Liver (tissue), 8 donors: ENCODE measurements at regions not wholly inside any gene's neighbourhood (a gene's known extent, or its start where the extent isn't known, plus 50 kb on each side); places are given as distances from the start of the nearest gene placed in this dataset.

Experiments
- DNase-seq: peaks from one replicate; pipeline ENCODE4 v3.0.0-alpha.2; 2017; ENCODE audit warnings: low spot score
- H3K27ac ChIP-seq, 2 donors: one replicate each; pipeline ENCODE4 v1.7.0; 2013; ENCODE audit warnings: inconsistent platforms in 2 of 2, low read length in 2 of 2, control low read depth in 1 of 2, low read depth in 1 of 2, mild to moderate bottlenecking in 1 of 2
- H3K27me3 ChIP-seq, 4 donors: one replicate each; pipeline versions ENCODE4 v1.6.1 to v1.7.0; 2013; ENCODE audit warnings: low read length in 3 of 4, inconsistent platforms in 1 of 4, mild to moderate bottlenecking in 1 of 4, moderate library complexity in 1 of 4; ENCODE audit not compliant: control insufficient read depth in 4 of 4, insufficient read depth in 4 of 4
- H3K36me3 ChIP-seq, 4 donors: one replicate each; pipeline versions ENCODE4 v1.6.1 to v1.7.0; 2013; ENCODE audit warnings: low read length in 3 of 4, mild to moderate bottlenecking in 3 of 4, low read depth in 1 of 4, moderate library complexity in 1 of 4; ENCODE audit not compliant: control insufficient read depth in 4 of 4, insufficient read depth in 3 of 4
- H3K4me1 ChIP-seq, 4 donors: one replicate each; pipeline versions ENCODE4 v1.6.1 to v1.7.0; 2013; ENCODE audit warnings: low read length in 3 of 4, mild to moderate bottlenecking in 3 of 4, moderate library complexity in 1 of 4; ENCODE audit not compliant: control insufficient read depth in 4 of 4, insufficient read depth in 4 of 4
- H3K4me3 ChIP-seq, 3 donors: one replicate each; pipeline versions ENCODE4 v1.6.1 to v1.7.0; 2013; ENCODE audit warnings: low read length in 3 of 3, control low read depth in 1 of 3, low read depth in 1 of 3, mild to moderate bottlenecking in 1 of 3
- H3K9ac ChIP-seq, 2 donors: one replicate each; pipeline ENCODE4 v1.7.0; 2013; ENCODE audit warnings: low read length in 2 of 2, mild to moderate bottlenecking in 2 of 2, moderate library complexity in 2 of 2, control low read depth in 1 of 2, low read depth in 1 of 2
- H3K9me3 ChIP-seq, 4 donors: one replicate each; pipeline versions ENCODE4 v1.6.1 to v1.7.0; 2013; ENCODE audit warnings: low read length in 3 of 4; ENCODE audit not compliant: control insufficient read depth in 4 of 4
- EGR1 ChIP-seq, 2 donors: IDR thresholded peaks; 2 replicates each; pipeline ENCODE4 v1.6.1; 2016 to 2018; ENCODE audit warnings: antibody characterized with exemption in 2 of 2, low read depth in 2 of 2
- FOXA1 ChIP-seq: IDR thresholded peaks from 2 replicates; pipeline ENCODE4 v1.6.1; 2016; ENCODE audit warnings: antibody characterized with exemption
- GABPA ChIP-seq, 2 donors: IDR thresholded peaks in 1 of 2; conservative IDR thresholded peaks in 1 of 2; 2 replicates each; pipeline ENCODE4 v1.6.1; 2016; ENCODE audit warnings: antibody characterized with exemption in 2 of 2, mild to moderate bottlenecking in 1 of 2, moderate library complexity in 1 of 2
- HNF4A ChIP-seq, 2 donors: conservative IDR thresholded peaks; 2 replicates each; pipeline ENCODE4 v1.6.1; 2016; ENCODE audit warnings: antibody characterized with exemption in 2 of 2, mild to moderate bottlenecking in 2 of 2
- HNF4G ChIP-seq: IDR thresholded peaks from 2 replicates; pipeline ENCODE4 v1.6.1; 2016; ENCODE audit warnings: antibody characterized with exemption
- JUND ChIP-seq, 2 donors: IDR thresholded peaks; 2 replicates each; pipeline ENCODE4 v1.6.1; 2016; ENCODE audit warnings: antibody characterized with exemption in 2 of 2
- NR2F2 ChIP-seq: IDR thresholded peaks from 2 replicates; pipeline ENCODE4 v1.6.1; 2016; ENCODE audit warnings: antibody characterized with exemption
- RAD21 ChIP-seq, 2 donors: IDR thresholded peaks; 2 replicates each; pipeline ENCODE4 v1.6.1; 2016; ENCODE audit warnings: antibody characterized with exemption in 2 of 2, mild to moderate bottlenecking in 2 of 2
- RXRA ChIP-seq, 2 donors: IDR thresholded peaks; 2 replicates each; pipeline ENCODE4 v1.6.1; 2017 to 2018; ENCODE audit warnings: antibody characterized with exemption in 2 of 2, mild to moderate bottlenecking in 1 of 2
- SP1 ChIP-seq: IDR thresholded peaks from 2 replicates; pipeline ENCODE4 v1.6.1; 2018; ENCODE audit warnings: antibody characterized with exemption, mild to moderate bottlenecking
- TAF1 ChIP-seq: conservative IDR thresholded peaks from 2 replicates; pipeline ENCODE4 v1.6.1; 2016; ENCODE audit warnings: antibody characterized with exemption, mild to moderate bottlenecking
- YY1 ChIP-seq: IDR thresholded peaks from 2 replicates; pipeline ENCODE4 v1.6.1; 2016; ENCODE audit warnings: antibody characterized with exemption, mild to moderate bottlenecking
- WGBS: extraction: QIAGEN DNeasy Blood & Tissue Kit; methylation state at CpG from one replicate; pipeline ENCODE4 v1.1.7; 2013; 5-methylcytosine and 5-hydroxymethylcytosine counted together
- TF ChIP-seq, protein P1 (sequence below): IDR thresholded peaks from 2 replicates; pipeline ENCODE4 v1.6.1; 2016; ENCODE audit warnings: antibody characterized with exemption
- TF ChIP-seq, protein P2 (sequence below): IDR thresholded peaks from 2 replicates; pipeline ENCODE4 v1.6.1; 2016; ENCODE audit warnings: antibody characterized with exemption
- TF ChIP-seq, protein P3 (sequence below): IDR thresholded peaks from 2 replicates; pipeline ENCODE4 v1.6.1; 2016; ENCODE audit warnings: antibody characterized with exemption
- TF ChIP-seq, protein P4 (sequence below): fragments of 150-350 bp; IDR thresholded peaks from 2 replicates; pipeline ENCODE4 v1.5.1; 2017; ENCODE audit warnings: improper control_type of control experiment, low read depth, low read length; ENCODE audit not compliant: missing input control
- TF ChIP-seq, protein P5 (sequence below): IDR thresholded peaks from 2 replicates; pipeline ENCODE4 v1.6.1; 2016; ENCODE audit warnings: antibody characterized with exemption, mild to moderate bottlenecking
- donor health status: healthy.
- donor health status: healthy.
- donor health status: healthy.
- donor health status: healthy.
- donor health status: healthy.

DNA sequence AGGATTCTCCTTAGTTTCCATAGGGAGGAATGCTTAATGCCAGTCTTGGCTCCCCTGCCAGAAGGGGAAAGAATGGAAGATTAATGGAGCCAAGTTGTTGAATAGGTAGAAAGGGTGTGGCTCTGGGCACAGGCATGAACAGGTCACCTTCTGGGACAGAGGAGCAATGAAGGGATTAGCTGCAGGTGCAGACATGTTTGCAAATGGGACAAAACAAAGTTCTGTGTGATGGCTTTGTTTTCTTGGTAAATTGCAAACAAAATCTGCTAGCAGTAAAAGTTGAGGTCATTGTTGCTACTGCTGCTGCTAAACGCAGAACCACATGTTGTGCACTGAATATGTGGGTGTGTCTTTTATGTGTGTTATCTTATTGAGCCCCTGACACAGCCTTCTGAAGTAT lies 93.3 kb downstream of the PERP start:
- Histone ChIP-seq H3K4me3 (no peak overlapping the region), H3K9me3 (no peaks in the 10 kb centered on the region), H3K9ac (no peak overlapping the region), H3K36me3 (no peaks in the 10 kb centered on the region), H3K27ac (no peak overlapping the region), H3K4me1 (no peaks in the 10 kb centered on the region), H3K27me3 (no peaks in the 10 kb centered on the region)
- no peak for DNase-seq
- WGBS: 78% methylated on average over 1 of the region's 1 CpG
- no peak for TF ChIP-seq RAD21 (IDR thresholded peaks at IDR 0.05)
- TF ChIP-seq GABPA (IDR thresholded peaks at IDR 0.05 in 1 of 2, conservative IDR thresholded peaks at IDR 0.05 in 1 of 2): no peak
- TF ChIP-seq NR2F2: no peak

DNA sequence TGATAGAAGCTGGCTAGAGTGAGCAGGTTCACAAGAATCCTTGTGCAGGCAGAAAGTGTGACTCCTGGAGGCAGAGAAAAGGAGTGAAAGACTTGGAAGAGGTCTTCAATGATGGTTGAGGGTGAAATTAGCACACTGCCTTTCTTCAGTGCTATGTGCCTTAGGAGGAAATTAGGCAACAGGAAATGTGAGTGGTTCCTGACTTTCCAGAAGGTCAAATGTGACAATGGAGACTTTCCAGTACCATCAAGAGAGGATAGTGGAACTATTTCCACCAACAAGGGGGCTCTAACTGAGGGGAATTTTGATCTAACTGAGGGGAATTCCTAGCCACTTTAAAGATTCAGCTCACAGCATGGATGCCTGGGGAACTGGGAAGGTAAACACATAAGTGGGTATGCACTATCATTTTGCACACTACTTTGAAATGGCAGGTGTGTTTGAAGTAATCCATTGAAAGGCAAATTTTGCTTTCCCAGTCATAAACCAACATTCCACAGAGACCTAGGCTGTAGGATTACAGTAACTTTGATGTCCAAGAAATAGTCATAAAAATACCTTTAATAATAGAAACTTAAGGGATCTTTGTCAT lies 90.0 kb downstream of the PERP start:
- TF ChIP-seq NR2F2 (no peak), GABPA (IDR thresholded peaks at IDR 0.05 in 1 of 2, conservative IDR thresholded peaks at IDR 0.05 in 1 of 2) (no peak), HNF4A (conservative IDR thresholded peaks at IDR 0.05) (no peak), TAF1 (no peak), RXRA (IDR thresholded peaks at IDR 0.05) (no peak), SP1 (no peak), EGR1 (IDR thresholded peaks at IDR 0.05; ENCODE audit: low read depth in 2 of 2) (no peak), HNF4G (no peak), FOXA1 (no peak), YY1 (no peak), JUND (IDR thresholded peaks at IDR 0.05) (no peak)
- TF ChIP-seq, protein P1, sequence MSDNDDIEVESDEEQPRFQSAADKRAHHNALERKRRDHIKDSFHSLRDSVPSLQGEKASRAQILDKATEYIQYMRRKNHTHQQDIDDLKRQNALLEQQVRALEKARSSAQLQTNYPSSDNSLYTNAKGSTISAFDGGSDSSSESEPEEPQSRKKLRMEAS: no peak
- TF ChIP-seq, protein P2, sequence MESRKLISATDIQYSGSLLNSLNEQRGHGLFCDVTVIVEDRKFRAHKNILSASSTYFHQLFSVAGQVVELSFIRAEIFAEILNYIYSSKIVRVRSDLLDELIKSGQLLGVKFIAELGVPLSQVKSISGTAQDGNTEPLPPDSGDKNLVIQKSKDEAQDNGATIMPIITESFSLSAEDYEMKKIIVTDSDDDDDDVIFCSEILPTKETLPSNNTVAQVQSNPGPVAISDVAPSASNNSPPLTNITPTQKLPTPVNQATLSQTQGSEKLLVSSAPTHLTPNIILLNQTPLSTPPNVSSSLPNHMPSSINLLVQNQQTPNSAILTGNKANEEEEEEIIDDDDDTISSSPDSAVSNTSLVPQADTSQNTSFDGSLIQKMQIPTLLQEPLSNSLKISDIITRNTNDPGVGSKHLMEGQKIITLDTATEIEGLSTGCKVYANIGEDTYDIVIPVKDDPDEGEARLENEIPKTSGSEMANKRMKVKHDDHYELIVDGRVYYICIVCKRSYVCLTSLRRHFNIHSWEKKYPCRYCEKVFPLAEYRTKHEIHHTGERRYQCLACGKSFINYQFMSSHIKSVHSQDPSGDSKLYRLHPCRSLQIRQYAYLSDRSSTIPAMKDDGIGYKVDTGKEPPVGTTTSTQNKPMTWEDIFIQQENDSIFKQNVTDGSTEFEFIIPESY: no peak
- TF ChIP-seq, protein P3, sequence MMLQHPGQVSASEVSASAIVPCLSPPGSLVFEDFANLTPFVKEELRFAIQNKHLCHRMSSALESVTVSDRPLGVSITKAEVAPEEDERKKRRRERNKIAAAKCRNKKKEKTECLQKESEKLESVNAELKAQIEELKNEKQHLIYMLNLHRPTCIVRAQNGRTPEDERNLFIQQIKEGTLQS: no peak
- TF ChIP-seq, protein P4, sequence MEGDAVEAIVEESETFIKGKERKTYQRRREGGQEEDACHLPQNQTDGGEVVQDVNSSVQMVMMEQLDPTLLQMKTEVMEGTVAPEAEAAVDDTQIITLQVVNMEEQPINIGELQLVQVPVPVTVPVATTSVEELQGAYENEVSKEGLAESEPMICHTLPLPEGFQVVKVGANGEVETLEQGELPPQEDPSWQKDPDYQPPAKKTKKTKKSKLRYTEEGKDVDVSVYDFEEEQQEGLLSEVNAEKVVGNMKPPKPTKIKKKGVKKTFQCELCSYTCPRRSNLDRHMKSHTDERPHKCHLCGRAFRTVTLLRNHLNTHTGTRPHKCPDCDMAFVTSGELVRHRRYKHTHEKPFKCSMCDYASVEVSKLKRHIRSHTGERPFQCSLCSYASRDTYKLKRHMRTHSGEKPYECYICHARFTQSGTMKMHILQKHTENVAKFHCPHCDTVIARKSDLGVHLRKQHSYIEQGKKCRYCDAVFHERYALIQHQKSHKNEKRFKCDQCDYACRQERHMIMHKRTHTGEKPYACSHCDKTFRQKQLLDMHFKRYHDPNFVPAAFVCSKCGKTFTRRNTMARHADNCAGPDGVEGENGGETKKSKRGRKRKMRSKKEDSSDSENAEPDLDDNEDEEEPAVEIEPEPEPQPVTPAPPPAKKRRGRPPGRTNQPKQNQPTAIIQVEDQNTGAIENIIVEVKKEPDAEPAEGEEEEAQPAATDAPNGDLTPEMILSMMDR: no peak
- Histone ChIP-seq H3K27ac (no peak overlapping the region), H3K27me3 (no peaks in the 10 kb centered on the region), H3K9ac (no peak overlapping the region), H3K36me3 (no peaks in the 10 kb centered on the region), H3K9me3 (no peaks in the 10 kb centered on the region), H3K4me3 (no peak overlapping the region), H3K4me1 (no peaks in the 10 kb centered on the region)
- DNase-seq: no peak

DNA sequence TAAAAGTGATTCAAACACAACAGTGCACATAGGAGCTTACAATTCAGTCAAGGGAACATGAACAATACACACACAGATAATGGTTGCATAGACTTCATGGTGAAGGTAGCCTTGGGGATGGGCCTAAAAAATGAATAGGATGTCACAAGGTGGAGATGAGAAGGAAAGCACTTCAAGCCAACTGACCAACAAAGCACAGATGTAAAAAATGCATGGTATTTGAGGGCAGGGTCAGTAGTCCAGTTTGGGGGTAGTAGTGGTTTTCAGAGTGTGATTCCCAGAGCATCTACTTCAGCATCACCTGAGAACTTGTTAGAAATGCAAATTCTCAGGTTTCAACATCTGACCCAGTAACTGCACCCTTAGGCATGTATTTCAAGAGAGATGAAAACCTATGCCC lies 88.9 kb downstream of the PERP start:
- Histone ChIP-seq H3K27me3 (no peaks in the 10 kb centered on the region), H3K27ac (no peak overlapping the region), H3K9ac (no peak overlapping the region), H3K4me3 (no peak overlapping the region), H3K36me3 (no peaks in the 10 kb centered on the region), H3K4me1 (no peaks in the 10 kb centered on the region), H3K9me3 (no peaks in the 10 kb centered on the region)
- TF ChIP-seq, protein P3: no peak
- TF ChIP-seq RAD21 (IDR thresholded peaks at IDR 0.05) (no peak), HNF4G (no peak), SP1 (no peak), NR2F2 (no peak)
- TF ChIP-seq, protein P5, sequence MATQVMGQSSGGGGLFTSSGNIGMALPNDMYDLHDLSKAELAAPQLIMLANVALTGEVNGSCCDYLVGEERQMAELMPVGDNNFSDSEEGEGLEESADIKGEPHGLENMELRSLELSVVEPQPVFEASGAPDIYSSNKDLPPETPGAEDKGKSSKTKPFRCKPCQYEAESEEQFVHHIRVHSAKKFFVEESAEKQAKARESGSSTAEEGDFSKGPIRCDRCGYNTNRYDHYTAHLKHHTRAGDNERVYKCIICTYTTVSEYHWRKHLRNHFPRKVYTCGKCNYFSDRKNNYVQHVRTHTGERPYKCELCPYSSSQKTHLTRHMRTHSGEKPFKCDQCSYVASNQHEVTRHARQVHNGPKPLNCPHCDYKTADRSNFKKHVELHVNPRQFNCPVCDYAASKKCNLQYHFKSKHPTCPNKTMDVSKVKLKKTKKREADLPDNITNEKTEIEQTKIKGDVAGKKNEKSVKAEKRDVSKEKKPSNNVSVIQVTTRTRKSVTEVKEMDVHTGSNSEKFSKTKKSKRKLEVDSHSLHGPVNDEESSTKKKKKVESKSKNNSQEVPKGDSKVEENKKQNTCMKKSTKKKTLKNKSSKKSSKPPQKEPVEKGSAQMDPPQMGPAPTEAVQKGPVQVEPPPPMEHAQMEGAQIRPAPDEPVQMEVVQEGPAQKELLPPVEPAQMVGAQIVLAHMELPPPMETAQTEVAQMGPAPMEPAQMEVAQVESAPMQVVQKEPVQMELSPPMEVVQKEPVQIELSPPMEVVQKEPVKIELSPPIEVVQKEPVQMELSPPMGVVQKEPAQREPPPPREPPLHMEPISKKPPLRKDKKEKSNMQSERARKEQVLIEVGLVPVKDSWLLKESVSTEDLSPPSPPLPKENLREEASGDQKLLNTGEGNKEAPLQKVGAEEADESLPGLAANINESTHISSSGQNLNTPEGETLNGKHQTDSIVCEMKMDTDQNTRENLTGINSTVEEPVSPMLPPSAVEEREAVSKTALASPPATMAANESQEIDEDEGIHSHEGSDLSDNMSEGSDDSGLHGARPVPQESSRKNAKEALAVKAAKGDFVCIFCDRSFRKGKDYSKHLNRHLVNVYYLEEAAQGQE: no peak
- DNase-seq: no peak
